Ascending aorta (tissue), 2 donors: ENCODE measurements at regions not wholly inside any gene's neighbourhood (a gene's known extent, or its start where the extent isn't known, plus 50 kb on each side); places are given as distances from the start of the nearest gene placed in this dataset.
A peak's percentile ranks its signal among the peaks of the same experiment; 100 is the strongest.
"Not testable (repeated sequence)": the region's sequence is repeated elsewhere in the genome, so short reads cannot be mapped to it uniquely, and the experiment has no call there.

Source experiments
- DNase-seq, 2 donors: peaks; one replicate each; pipeline ENCODE4 v3.0.0-alpha.2; 2019; ENCODE audit warnings: low spot score in 2 of 2
- H3K27ac ChIP-seq, 2 donors: fragments of 200-600 bp; sonication (generic); one replicate each; pipeline ENCODE4 v1.5.1; 2016 to 2017; ENCODE audit warnings: mild to moderate bottlenecking in 1 of 2
- H3K27me3 ChIP-seq: fragments of 200-600 bp; sonication (generic); one replicate; pipeline ENCODE4 v1.5.1; 2017
- H3K36me3 ChIP-seq, 2 donors: fragments of 200-600 bp; sonication (generic); one replicate each; pipeline ENCODE4 v1.5.1; 2016
- H3K4me1 ChIP-seq, 2 donors: fragments of 200-600 bp; sonication (generic); one replicate each; pipeline ENCODE4 v1.5.1; 2016 to 2017; ENCODE audit warnings: mild to moderate bottlenecking in 1 of 2
- H3K4me3 ChIP-seq, 2 donors: fragments of 200-600 bp; sonication (generic); one replicate each; pipeline ENCODE4 v1.5.1; 2016 to 2017; ENCODE audit warnings: mild to moderate bottlenecking in 1 of 2
- H3K9me3 ChIP-seq, 2 donors: fragments of 200-600 bp; sonication (generic); one replicate each; pipeline ENCODE4 v1.5.1; 2016
- intact Hi-C: fragments of 100-400 bp; cut with DNase I; formaldehyde crosslinking; loops from one replicate; pipeline ENCODE4 v1.15.1; 2023
- TF ChIP-seq, protein P1 (sequence below), 3 experiments: fragments of 200-600 bp in 2 of 3; fragments of 450-650 bp in 1 of 3; sonication (generic) in 2 of 3; IDR thresholded peaks; one replicate each; pipeline ENCODE4 v1.5.1; 2016 to 2019; ENCODE audit warnings: antibody characterized with exemption in 3 of 3, mild to moderate bottlenecking in 1 of 3, moderate library complexity in 1 of 3

- H3K27me3 ChIP-seq = no peaks in the 10 kb centered on the region
- no peaks in the 10 kb centered on the region for H3K36me3 ChIP-seq
- H3K27ac ChIP-seq = no peak overlapping the region
- no peak overlapping the region for H3K4me3 ChIP-seq
- peaks cover 0 to 3% of the 10 kb centered on the region in 2 donors for H3K4me1 ChIP-seq
- TF ChIP-seq, protein P1, sequence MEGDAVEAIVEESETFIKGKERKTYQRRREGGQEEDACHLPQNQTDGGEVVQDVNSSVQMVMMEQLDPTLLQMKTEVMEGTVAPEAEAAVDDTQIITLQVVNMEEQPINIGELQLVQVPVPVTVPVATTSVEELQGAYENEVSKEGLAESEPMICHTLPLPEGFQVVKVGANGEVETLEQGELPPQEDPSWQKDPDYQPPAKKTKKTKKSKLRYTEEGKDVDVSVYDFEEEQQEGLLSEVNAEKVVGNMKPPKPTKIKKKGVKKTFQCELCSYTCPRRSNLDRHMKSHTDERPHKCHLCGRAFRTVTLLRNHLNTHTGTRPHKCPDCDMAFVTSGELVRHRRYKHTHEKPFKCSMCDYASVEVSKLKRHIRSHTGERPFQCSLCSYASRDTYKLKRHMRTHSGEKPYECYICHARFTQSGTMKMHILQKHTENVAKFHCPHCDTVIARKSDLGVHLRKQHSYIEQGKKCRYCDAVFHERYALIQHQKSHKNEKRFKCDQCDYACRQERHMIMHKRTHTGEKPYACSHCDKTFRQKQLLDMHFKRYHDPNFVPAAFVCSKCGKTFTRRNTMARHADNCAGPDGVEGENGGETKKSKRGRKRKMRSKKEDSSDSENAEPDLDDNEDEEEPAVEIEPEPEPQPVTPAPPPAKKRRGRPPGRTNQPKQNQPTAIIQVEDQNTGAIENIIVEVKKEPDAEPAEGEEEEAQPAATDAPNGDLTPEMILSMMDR (IDR thresholded peaks at IDR 0.05) = no peak
- intact Hi-C loops = no loop called here
- no peak for DNase-seq
- H3K9me3 ChIP-seq = no peaks in the 10 kb centered on the region
Measured at GRCh38 chr4:7137326-7138200, 54.8 kb upstream of the SORCS2 start.

DNA sequence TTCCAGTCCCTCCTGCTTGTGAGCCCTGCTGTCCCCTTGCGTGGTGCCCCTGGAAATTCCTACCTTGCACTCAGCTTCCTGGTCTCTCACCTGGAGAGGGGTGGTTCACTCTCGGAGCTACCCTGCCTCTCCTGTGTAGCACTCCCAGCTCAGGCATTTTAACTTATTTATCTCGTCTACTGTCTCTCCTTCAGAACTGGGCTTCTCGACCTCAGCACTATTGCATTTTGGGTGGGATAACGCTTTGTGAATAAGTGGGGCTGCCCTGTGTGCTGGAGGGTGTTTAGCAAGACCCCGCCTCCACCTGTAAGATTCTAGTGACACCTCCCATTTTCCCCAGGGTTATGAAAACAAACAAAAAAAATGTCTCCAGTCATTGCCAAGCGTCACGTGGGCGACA is 56.0 kb upstream of the SORCS2 start:
- Histone ChIP-seq H3K9me3 (no peaks in the 10 kb centered on the region), H3K27me3 (no peaks in the 10 kb centered on the region), H3K27ac (no peak overlapping the region), H3K4me1 (peaks cover 0 to 3% of the 10 kb centered on the region in 2 donors), H3K4me3 (no peak overlapping the region), H3K36me3 (no peaks in the 10 kb centered on the region)
- TF ChIP-seq, protein P1 (IDR thresholded peaks at IDR 0.05) = no peak
- DNase-seq = no peak
- intact Hi-C loops = no loop called here

DNA sequence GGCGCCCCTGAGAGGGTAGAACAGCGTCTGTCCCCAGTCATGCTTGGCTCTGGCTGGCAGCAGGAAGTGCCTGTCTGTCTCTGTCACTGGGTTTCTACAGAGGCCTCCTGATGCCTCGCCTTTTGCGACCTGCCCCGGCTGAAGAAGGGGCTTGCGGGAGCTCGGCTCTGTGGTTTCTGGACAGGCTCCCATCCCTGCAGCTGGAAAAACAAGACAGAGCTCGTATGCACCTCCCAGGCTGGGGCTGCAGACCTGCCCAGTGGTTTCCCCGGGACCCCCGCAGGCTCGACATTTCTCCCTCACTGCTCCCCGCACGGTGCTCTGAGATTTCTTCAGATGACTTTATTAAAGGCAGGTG is 57.0 kb upstream of the SORCS2 start:
- H3K9me3 ChIP-seq = no peaks in the 10 kb centered on the region
- DNase-seq = no peak
- no peaks in the 10 kb centered on the region for H3K27me3 ChIP-seq
- TF ChIP-seq, protein P1 (IDR thresholded peaks at IDR 0.05) = no peak
- peaks cover 0 to 3% of the 10 kb centered on the region in 2 donors for H3K4me1 ChIP-seq
- H3K36me3 ChIP-seq = no peaks in the 10 kb centered on the region
- no peak overlapping the region for H3K27ac ChIP-seq
- no peak overlapping the region for H3K4me3 ChIP-seq
- intact Hi-C loops = no loop called here

DNA sequence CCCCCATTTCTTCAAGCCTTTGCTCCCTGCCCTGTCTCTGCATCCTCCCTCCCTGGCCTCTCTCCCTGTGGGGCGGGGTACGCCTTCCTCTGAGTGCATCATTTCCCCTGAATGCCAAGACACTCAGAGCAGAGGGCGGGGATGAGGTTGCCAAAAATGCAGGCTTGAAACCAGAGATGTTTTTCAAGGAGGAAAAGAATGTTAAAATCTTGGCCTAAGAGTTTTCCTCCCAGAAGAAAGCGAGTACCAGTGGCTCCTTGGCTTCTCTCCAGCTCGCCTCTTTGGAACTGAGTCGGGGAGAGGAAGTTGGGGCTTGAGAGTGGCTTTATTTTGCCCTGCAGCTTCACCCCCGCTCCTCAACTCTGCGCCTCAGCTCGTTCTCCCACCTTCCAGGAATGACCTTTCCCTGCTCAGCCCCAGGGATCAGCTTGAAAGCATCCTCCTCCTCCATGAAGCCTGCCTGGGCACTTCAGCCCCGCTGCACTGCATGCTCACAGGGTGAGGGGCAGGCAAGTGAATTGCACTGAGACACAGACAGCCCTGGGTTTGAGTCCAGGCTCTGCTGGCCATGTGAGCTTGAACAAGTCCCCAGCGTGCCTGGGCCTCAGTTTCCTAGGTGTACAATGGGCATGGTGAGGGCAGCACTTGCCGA is 57.5 kb upstream of the SORCS2 start:
- Histone ChIP-seq H3K36me3 (no peaks in the 10 kb centered on the region), H3K4me1 (peaks cover 0 to 3% of the 10 kb centered on the region in 2 donors), H3K27ac (peak overlapping the region in 1 of 2 donors; percentile 26), H3K4me3 (no peak overlapping the region), H3K27me3 (no peaks in the 10 kb centered on the region), H3K9me3 (no peaks in the 10 kb centered on the region)
- TF ChIP-seq, protein P1 (IDR thresholded peaks at IDR 0.05) = no peak
- intact Hi-C loops = no loop called here
- peak in 1 of 2 donors; percentile 82 for DNase-seq

GRCh38 chr4:7133818-7134650 is 58.3 kb upstream of the SORCS2 start:
- intact Hi-C loops, DNase-seq, H3K4me3 ChIP-seq, H3K9me3 ChIP-seq, H3K36me3 ChIP-seq, H3K4me1 ChIP-seq, H3K27me3 ChIP-seq, H3K27ac ChIP-seq: not testable (repeated sequence)
